HepG2 (cell line): ENCODE measurements at regions not wholly inside any gene's neighbourhood (a gene's known extent, or its start where the extent isn't known, plus 50 kb on each side); places are given as distances from the start of the nearest gene placed in this dataset.

Experiments
- ATAC-seq: fragments of 200-7000 bp; cut with Tn5 transposase; 3 replicates; pipeline ENCODE4 v1.9.1; 2020; ENCODE audit warnings: mild to moderate bottlenecking, moderate library complexity
- BruUV-seq: library from RNA; stranded (reverse); fragments of 400-500 nt; replicated peaks from 2 replicates; lab custom pipeline; 2021; lab: Mats Ljungman, UMichigan
- CTCF ChIA-PET: fragments of 300-600 bp; formaldehyde crosslinking; extraction: SDS; loops from one replicate; lab custom pipeline; 2021; ENCODE audit warnings: low total read pairs, inconsistent platforms, low intra/inter-chr PET ratio; lab: Yijun Ruan, JAX
- POLR2A ChIA-PET: fragments of 350-600 bp; sonication (Branson Sonifier 250); formaldehyde crosslinking; loops from one replicate; lab custom pipeline; 2020; ENCODE audit warnings: antibody characterized with exemption, inconsistent platforms; lab: Yijun Ruan, JAX
- DNase-seq: peaks from one replicate; pipeline ENCODE4 v3.0.0-alpha.2; 2015; ENCODE audit warnings: low spot score
- FAIRE-seq: peaks from 3 replicates; lab custom pipeline; 2011; peaks lifted over from hg19 to GRCh38; lab: Jason Lieb, UNC
- H2AFZ ChIP-seq: one replicate; pipeline ENCODE4 v1.6.1; 2011; ENCODE audit warnings: low read length, inconsistent platforms
- H3K27ac ChIP-seq: fragments of 300-600 bp; 3 replicates; pipeline ENCODE4 v1.8.0; 2011; ENCODE audit warnings: mixed run types, mild to moderate bottlenecking, mixed read lengths, low read length, inconsistent platforms; ENCODE audit not compliant: insufficient read depth; ENCODE audit errors: extremely low read length
- H3K27me3 ChIP-seq, 2 experiments: fragments of 200-600 bp in 1 of 2; 2 replicates in 1 of 2; 3 replicates in 1 of 2; pipeline versions ENCODE4 v1.6.0 to v1.8.0; 2011; ENCODE audit warnings: low read length in 2 of 2, mild to moderate bottlenecking in 2 of 2, moderate library complexity in 2 of 2, inconsistent platforms in 1 of 2; ENCODE audit not compliant: insufficient read depth in 2 of 2, control insufficient read depth in 1 of 2
- H3K36me3 ChIP-seq, 2 experiments: fragments of 200-600 bp in 1 of 2; replicated peaks in 1 of 2; 2 replicates in 1 of 2; 3 replicates in 1 of 2; pipeline versions ENCODE4 v1.5.1 to v1.8.0; 2011; ENCODE audit warnings: low read length in 2 of 2, inconsistent platforms in 1 of 2; ENCODE audit not compliant: insufficient read depth in 2 of 2, control insufficient read depth in 1 of 2
- H3K4me1 ChIP-seq: 2 replicates; pipeline ENCODE4 v1.5.1; 2012; ENCODE audit warnings: low read length, inconsistent platforms; ENCODE audit not compliant: insufficient read depth
- H3K4me2 ChIP-seq: 2 replicates; pipeline ENCODE4 v1.6.0; 2011; ENCODE audit warnings: low read depth, low read length, inconsistent platforms
- H3K4me3 ChIP-seq, 3 experiments: fragments of 200-600 bp in 1 of 3; sonication (generic), shearing (Covaris generic) in 1 of 3; replicated peaks in 1 of 3; 2 replicates each; pipeline ENCODE4 v1.5.1; 2011 to 2016; ENCODE audit warnings: low read length in 3 of 3, inconsistent platforms in 2 of 3, low read depth in 2 of 3, mild to moderate bottlenecking in 2 of 3, control low read depth in 1 of 3, mixed read lengths in 1 of 3; ENCODE audit not compliant: insufficient read depth in 1 of 3
- H3K79me2 ChIP-seq: one replicate; pipeline ENCODE4 v1.6.1; 2011; ENCODE audit warnings: low read length, inconsistent platforms; ENCODE audit not compliant: insufficient read depth
- H3K9ac ChIP-seq: 2 replicates; pipeline ENCODE4 v1.6.0; 2011; ENCODE audit warnings: mild to moderate bottlenecking, low read depth, low read length, inconsistent platforms; ENCODE audit not compliant: insufficient read depth
- H3K9me3 ChIP-seq: 2 replicates; pipeline ENCODE4 v1.5.1; 2012; ENCODE audit warnings: mild to moderate bottlenecking, low read length
- H4K20me1 ChIP-seq: 2 replicates; pipeline ENCODE4 v1.6.0; 2011; ENCODE audit warnings: inconsistent platforms, mild to moderate bottlenecking, low read length, moderate library complexity; ENCODE audit not compliant: insufficient read depth
- ETV5 ChIP-seq: IDR thresholded peaks from 2 replicates; pipeline ENCODE4 v1.6.1; 2018; ENCODE audit warnings: missing biosample characterization, missing genetic modification reagents, inconsistent platforms, borderline replicate concordance
- FOXA3 ChIP-seq: IDR thresholded peaks from 2 replicates; pipeline ENCODE4 v1.6.1; 2016; ENCODE audit warnings: missing genetic modification reagents, missing compliant biosample characterization
- HNRNPLL ChIP-seq: fragments of 200-400 bp; formaldehyde crosslinking; IDR thresholded peaks from 2 replicates; pipeline ENCODE4 v1.6.1; 2017; ENCODE audit warnings: mild to moderate bottlenecking, low read depth, low read length; ENCODE audit not compliant: poor library complexity, severe bottlenecking
- NCOA2 ChIP-seq: sonication (generic); formaldehyde crosslinking; IDR thresholded peaks from 2 replicates; pipeline ENCODE4 v1.8.0; 2022; ENCODE audit warnings: inconsistent platforms
- NR2C2 ChIP-seq: sonication (generic); formaldehyde crosslinking; IDR thresholded peaks from 2 replicates; pipeline ENCODE4 v1.4.0; 2020; ENCODE audit warnings: missing genetic modification reagents, mild to moderate bottlenecking, moderate library complexity, borderline replicate concordance
- NR2F6 ChIP-seq, 2 experiments: IDR thresholded peaks; 2 replicates each; pipeline ENCODE4 v1.6.1; 2016; ENCODE audit warnings: antibody characterized with exemption in 1 of 2, mild to moderate bottlenecking in 1 of 2
- PAF1 ChIP-seq: IDR thresholded peaks from 2 replicates; pipeline ENCODE4 v1.6.1; 2016; ENCODE audit warnings: missing genetic modification reagents, missing compliant biosample characterization
- PHF21A ChIP-seq: sonication (generic); formaldehyde crosslinking; IDR thresholded peaks from 2 replicates; pipeline ENCODE4 v1.5.0; 2020; ENCODE audit warnings: mild to moderate bottlenecking, missing genetic modification reagents
- PITX1 ChIP-seq: sonication (generic); formaldehyde crosslinking; IDR thresholded peaks from 2 replicates; pipeline ENCODE4 v1.5.1; 2020; ENCODE audit warnings: mild to moderate bottlenecking, missing genetic modification reagents
- SP2 ChIP-seq: sonication (generic); formaldehyde crosslinking; IDR thresholded peaks from 2 replicates; pipeline ENCODE4 v1.5.1; 2020; ENCODE audit warnings: mild to moderate bottlenecking, missing genetic modification reagents
- ZNF207 ChIP-seq: fragments of 450-650 bp; IDR thresholded peaks from 2 replicates; pipeline ENCODE4 v1.6.1; 2016; ENCODE audit warnings: antibody characterized with exemption, borderline replicate concordance
- ZNF263 ChIP-seq: sonication (generic); formaldehyde crosslinking; IDR thresholded peaks from 2 replicates; pipeline ENCODE4 v1.4.0; 2020; ENCODE audit warnings: missing genetic modification reagents
- ZNF546 ChIP-seq: sonication (generic); formaldehyde crosslinking; conservative IDR thresholded peaks from 2 replicates; pipeline ENCODE4 v1.8.1; 2023; ENCODE audit warnings: mild to moderate bottlenecking, missing genetic modification reagents
- ZNF644 ChIP-seq: IDR thresholded peaks from 2 replicates; pipeline ENCODE4 v1.6.1; 2016; ENCODE audit warnings: low read depth
- ZNF879 ChIP-seq: sonication (generic); formaldehyde crosslinking; IDR thresholded peaks from 2 replicates; pipeline ENCODE4 v1.8.1; 2023; ENCODE audit warnings: missing genetic modification reagents
- WGBS: methylation state at CpG from one replicate; pipeline ENCODE4 v1.1.6; 2017; ENCODE audit warnings: low lambda C conversion rate; 5-methylcytosine and 5-hydroxymethylcytosine counted together
- in situ Hi-C: cut with HindIII; loops from 2 replicates; pipeline ENCODE4 v1.10.0; 2017; ENCODE audit warnings: low pct_unique_long_range_greater_than_20kb; ENCODE audit not compliant: extremely low pct_ligation_motif_present
- intact Hi-C: fragments of 100-400 bp; cut with micrococcal nuclease; formaldehyde crosslinking; loops from one replicate; pipeline ENCODE4 v1.10.0; 2022; ENCODE audit not compliant: unreplicated experiment
- TF ChIP-seq, protein P1 (sequence below), 2 experiments: fragments of 450-650 bp in 1 of 2; sonication (generic) in 1 of 2; formaldehyde crosslinking; IDR thresholded peaks; 2 replicates each; pipeline versions ENCODE4 v1.5.0 to v1.8.0; 2020 to 2022; ENCODE audit warnings: mild to moderate bottlenecking in 1 of 2, missing genetic modification reagents in 1 of 2
- TF ChIP-seq, protein P2 (sequence below): sonication (generic); formaldehyde crosslinking; IDR thresholded peaks from 2 replicates; pipeline ENCODE4 v1.9.0; 2021; ENCODE audit warnings: missing genetic modification reagents, borderline replicate concordance
- TF ChIP-seq, protein P3 (sequence below): sonication (generic); formaldehyde crosslinking; IDR thresholded peaks from 2 replicates; pipeline ENCODE4 v1.5.0; 2020; ENCODE audit warnings: missing genetic modification reagents, mild to moderate bottlenecking, borderline replicate concordance
- TF ChIP-seq, protein P4 (sequence below): sonication (generic); formaldehyde crosslinking; IDR thresholded peaks from 2 replicates; pipeline ENCODE4 v1.8.0; 2022; ENCODE audit warnings: mild to moderate bottlenecking, missing genetic modification reagents; ENCODE audit not compliant: insufficient replicate concordance

DNA sequence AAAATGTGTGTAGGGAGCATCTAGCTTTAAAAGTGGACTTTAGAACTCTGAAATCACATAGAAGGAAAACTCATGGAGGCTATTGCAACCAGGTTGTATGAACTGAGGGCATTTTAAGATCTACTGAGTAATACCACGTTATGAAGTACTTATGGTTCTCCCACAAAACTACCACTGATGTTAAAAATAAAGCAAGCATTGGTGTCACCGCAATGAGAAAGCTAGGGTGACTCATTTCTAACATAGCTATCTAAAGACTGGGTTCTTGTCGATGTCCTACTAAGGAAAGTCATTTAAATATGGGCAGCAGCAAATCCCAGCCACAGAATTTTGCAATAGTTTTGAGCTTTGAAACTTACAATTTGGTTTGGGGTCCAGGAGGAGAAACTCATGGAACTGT lies 584.8 kb downstream of the DIPK2A start:
- H3K36me3 ChIP-seq = no peaks in the 10 kb centered on the region
- no peaks in the 10 kb centered on the region for H3K27me3 ChIP-seq
- H4K20me1 ChIP-seq = no peaks in the 10 kb centered on the region
- DNase-seq (no peak), ATAC-seq (no peak), FAIRE-seq (no peak)
- WGBS = 2% methylated on average over 3 of the region's 3 CpGs
- H3K9ac ChIP-seq = no peak overlapping the region
- ChIA-PET POLR2A (no interaction called here), CTCF (no interaction called here)
- no peak overlapping the region for H3K4me2 ChIP-seq
- no TSS peak for BruUV-seq
- no peaks in the 10 kb centered on the region for H3K4me1 ChIP-seq
- H2AFZ ChIP-seq = no peak overlapping the region
- no peak overlapping the region for H3K4me3 ChIP-seq
- H3K9me3 ChIP-seq = no peaks in the 10 kb centered on the region
- H3K79me2 ChIP-seq = no peaks in the 10 kb centered on the region
- intact Hi-C loops = no loop called here
- H3K27ac ChIP-seq = no peak overlapping the region
- in situ Hi-C loops = no loop called here
- TF ChIP-seq ETV5 (CRISPR knock-in tag) (no peak), NCOA2 (CRISPR knock-in tag) (no peak), NR2F6 (IDR thresholded peaks at IDR 0.05) (no peak), NR2F6 (CRISPR knock-in tag; IDR thresholded peaks at IDR 0.05) (no peak), FOXA3 (CRISPR knock-in tag) (no peak), SP2 (CRISPR knock-in tag) (no peak), ZNF263 (CRISPR knock-in tag) (no peak), ZNF207 (no peak), NR2C2 (CRISPR knock-in tag) (no peak), PAF1 (CRISPR knock-in tag) (no peak), PHF21A (CRISPR knock-in tag) (no peak), HNRNPLL (no peak), ZNF644 (CRISPR knock-in tag) (no peak), ZNF879 (CRISPR knock-in tag) (no peak), PITX1 (CRISPR knock-in tag) (no peak), ZNF546 (CRISPR knock-in tag) (no peak)
- TF ChIP-seq, protein P1, sequence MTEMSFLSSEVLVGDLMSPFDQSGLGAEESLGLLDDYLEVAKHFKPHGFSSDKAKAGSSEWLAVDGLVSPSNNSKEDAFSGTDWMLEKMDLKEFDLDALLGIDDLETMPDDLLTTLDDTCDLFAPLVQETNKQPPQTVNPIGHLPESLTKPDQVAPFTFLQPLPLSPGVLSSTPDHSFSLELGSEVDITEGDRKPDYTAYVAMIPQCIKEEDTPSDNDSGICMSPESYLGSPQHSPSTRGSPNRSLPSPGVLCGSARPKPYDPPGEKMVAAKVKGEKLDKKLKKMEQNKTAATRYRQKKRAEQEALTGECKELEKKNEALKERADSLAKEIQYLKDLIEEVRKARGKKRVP (CRISPR knock-in tag; IDR thresholded peaks at IDR 0.05) = no peak
- TF ChIP-seq, protein P2, sequence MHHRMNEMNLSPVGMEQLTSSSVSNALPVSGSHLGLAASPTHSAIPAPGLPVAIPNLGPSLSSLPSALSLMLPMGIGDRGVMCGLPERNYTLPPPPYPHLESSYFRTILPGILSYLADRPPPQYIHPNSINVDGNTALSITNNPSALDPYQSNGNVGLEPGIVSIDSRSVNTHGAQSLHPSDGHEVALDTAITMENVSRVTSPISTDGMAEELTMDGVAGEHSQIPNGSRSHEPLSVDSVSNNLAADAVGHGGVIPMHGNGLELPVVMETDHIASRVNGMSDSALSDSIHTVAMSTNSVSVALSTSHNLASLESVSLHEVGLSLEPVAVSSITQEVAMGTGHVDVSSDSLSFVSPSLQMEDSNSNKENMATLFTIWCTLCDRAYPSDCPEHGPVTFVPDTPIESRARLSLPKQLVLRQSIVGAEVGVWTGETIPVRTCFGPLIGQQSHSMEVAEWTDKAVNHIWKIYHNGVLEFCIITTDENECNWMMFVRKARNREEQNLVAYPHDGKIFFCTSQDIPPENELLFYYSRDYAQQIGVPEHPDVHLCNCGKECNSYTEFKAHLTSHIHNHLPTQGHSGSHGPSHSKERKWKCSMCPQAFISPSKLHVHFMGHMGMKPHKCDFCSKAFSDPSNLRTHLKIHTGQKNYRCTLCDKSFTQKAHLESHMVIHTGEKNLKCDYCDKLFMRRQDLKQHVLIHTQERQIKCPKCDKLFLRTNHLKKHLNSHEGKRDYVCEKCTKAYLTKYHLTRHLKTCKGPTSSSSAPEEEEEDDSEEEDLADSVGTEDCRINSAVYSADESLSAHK (CRISPR knock-in tag) = no peak
- TF ChIP-seq, protein P3, sequence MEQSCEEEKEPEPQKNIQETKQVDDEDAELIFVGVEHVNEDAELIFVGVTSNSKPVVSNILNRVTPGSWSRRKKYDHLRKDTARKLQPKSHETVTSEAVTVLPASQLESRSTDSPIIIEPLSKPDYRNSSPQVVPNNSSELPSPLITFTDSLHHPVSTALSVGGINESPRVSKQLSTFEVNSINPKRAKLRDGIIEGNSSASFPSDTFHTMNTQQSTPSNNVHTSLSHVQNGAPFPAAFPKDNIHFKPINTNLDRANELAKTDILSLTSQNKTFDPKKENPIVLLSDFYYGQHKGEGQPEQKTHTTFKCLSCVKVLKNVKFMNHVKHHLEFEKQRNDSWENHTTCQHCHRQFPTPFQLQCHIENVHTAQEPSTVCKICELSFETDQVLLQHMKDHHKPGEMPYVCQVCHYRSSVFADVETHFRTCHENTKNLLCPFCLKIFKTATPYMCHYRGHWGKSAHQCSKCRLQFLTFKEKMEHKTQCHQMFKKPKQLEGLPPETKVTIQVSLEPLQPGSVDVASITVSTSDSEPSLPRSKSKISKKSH (CRISPR knock-in tag) = no peak
- TF ChIP-seq, protein P4, sequence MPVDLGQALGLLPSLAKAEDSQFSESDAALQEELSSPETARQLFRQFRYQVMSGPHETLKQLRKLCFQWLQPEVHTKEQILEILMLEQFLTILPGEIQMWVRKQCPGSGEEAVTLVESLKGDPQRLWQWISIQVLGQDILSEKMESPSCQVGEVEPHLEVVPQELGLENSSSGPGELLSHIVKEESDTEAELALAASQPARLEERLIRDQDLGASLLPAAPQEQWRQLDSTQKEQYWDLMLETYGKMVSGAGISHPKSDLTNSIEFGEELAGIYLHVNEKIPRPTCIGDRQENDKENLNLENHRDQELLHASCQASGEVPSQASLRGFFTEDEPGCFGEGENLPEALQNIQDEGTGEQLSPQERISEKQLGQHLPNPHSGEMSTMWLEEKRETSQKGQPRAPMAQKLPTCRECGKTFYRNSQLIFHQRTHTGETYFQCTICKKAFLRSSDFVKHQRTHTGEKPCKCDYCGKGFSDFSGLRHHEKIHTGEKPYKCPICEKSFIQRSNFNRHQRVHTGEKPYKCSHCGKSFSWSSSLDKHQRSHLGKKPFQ (CRISPR knock-in tag) = no peak
